ENCODE measurements at regions not wholly inside any gene's neighbourhood (a gene's known extent, or its start where the extent isn't known, plus 50 kb on each side); places are given as distances from the start of the nearest gene placed in this dataset.

DNA sequence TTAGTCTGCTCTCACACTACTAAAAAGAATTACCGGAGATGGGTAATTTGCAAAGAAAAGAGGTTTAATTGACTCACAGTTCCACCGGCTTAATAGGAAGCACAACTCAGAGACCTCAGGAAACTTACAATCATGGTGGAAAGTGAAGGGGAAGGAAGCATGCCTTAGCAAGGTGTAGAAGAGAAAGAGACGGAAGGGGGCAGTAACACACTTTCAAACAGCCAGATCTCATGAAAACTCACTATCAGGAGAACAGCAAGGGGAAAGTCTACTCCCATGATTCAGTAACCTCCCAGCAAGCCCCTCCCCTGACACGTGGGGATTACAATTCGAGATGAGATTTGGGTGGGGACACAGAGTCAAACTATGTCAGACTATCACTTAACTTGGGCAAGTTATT lies 236.6 kb upstream of the ANO3 start:
- DNase-seq (ENCODE audit: extremely low spot score, unreplicated experiment), result no peak
- no peaks in the 10 kb centered on the region for H3K27me3 Mint-ChIP-seq
- H3K9me3 Mint-ChIP-seq, result no peaks in the 10 kb centered on the region
- no peaks in the 10 kb centered on the region for H3K4me1 Mint-ChIP-seq (ENCODE audit: unreplicated experiment)
- no peak overlapping the region for H3K27ac Mint-ChIP-seq
- TF ChIP-seq, protein P1, sequence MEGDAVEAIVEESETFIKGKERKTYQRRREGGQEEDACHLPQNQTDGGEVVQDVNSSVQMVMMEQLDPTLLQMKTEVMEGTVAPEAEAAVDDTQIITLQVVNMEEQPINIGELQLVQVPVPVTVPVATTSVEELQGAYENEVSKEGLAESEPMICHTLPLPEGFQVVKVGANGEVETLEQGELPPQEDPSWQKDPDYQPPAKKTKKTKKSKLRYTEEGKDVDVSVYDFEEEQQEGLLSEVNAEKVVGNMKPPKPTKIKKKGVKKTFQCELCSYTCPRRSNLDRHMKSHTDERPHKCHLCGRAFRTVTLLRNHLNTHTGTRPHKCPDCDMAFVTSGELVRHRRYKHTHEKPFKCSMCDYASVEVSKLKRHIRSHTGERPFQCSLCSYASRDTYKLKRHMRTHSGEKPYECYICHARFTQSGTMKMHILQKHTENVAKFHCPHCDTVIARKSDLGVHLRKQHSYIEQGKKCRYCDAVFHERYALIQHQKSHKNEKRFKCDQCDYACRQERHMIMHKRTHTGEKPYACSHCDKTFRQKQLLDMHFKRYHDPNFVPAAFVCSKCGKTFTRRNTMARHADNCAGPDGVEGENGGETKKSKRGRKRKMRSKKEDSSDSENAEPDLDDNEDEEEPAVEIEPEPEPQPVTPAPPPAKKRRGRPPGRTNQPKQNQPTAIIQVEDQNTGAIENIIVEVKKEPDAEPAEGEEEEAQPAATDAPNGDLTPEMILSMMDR (conservative IDR thresholded peaks at IDR 0.05), result no peak
- H3K36me3 Mint-ChIP-seq, result no peaks in the 10 kb centered on the region
- H3K4me3 Mint-ChIP-seq, result no peak overlapping the region

DNA sequence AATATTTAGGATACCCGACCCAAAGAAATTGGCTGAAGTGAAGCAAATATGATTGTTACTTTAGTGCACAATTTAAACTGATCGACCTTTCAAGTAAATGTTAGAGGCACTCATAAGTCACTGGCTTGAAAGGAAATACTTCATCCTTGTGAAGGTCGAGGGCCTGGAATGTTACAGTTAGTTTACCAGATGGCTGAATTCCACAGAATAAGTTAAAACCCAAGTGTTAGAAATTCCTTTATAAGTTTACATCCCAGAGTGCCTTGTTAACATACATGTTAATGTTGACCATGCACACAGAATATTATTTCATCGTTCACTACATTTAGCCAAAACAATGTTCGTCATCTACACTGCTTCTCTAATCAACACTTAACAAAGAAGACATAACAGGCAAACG lies 235.5 kb upstream of the ANO3 start:
- Mint-ChIP-seq H3K36me3 (no peaks in the 10 kb centered on the region), H3K4me3 (no peak overlapping the region), H3K9me3 (no peaks in the 10 kb centered on the region), H3K27ac (no peak overlapping the region), H3K27me3 (no peaks in the 10 kb centered on the region), H3K4me1 (ENCODE audit: unreplicated experiment) (no peaks in the 10 kb centered on the region)
- TF ChIP-seq, protein P1 (conservative IDR thresholded peaks at IDR 0.05), result no peak
- no peak for DNase-seq (ENCODE audit: extremely low spot score, unreplicated experiment)

DNA sequence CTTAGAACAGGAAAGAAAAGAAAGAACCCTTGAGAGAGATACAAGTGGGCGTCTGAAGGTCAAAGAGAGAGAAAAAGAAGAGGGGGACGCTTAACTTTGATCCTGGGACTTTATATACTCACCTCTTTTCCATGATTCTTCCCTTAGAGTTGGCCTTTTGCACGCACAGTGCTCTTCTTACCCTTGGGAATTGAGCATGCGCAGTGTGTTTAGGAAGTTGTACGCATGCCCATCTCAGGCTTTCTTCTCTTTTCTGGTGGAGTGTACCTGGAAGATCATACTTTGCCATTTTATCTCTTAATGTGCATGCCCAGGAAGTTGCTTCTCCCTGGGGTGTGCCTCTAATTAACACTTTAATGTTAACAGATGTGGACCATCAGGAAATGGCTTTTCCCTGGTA lies 229.6 kb upstream of the ANO3 start:
- DNase-seq (ENCODE audit: extremely low spot score, unreplicated experiment), result no peak
- no peaks in the 10 kb centered on the region for H3K4me1 Mint-ChIP-seq (ENCODE audit: unreplicated experiment)
- H3K4me3 Mint-ChIP-seq, result no peak overlapping the region
- no peak overlapping the region for H3K27ac Mint-ChIP-seq
- H3K27me3 Mint-ChIP-seq, result no peaks in the 10 kb centered on the region
- H3K36me3 Mint-ChIP-seq, result no peaks in the 10 kb centered on the region
- TF ChIP-seq, protein P1 (conservative IDR thresholded peaks at IDR 0.05), result no peak
- H3K9me3 Mint-ChIP-seq, result peaks cover 7% of the 10 kb centered on the region

DNA sequence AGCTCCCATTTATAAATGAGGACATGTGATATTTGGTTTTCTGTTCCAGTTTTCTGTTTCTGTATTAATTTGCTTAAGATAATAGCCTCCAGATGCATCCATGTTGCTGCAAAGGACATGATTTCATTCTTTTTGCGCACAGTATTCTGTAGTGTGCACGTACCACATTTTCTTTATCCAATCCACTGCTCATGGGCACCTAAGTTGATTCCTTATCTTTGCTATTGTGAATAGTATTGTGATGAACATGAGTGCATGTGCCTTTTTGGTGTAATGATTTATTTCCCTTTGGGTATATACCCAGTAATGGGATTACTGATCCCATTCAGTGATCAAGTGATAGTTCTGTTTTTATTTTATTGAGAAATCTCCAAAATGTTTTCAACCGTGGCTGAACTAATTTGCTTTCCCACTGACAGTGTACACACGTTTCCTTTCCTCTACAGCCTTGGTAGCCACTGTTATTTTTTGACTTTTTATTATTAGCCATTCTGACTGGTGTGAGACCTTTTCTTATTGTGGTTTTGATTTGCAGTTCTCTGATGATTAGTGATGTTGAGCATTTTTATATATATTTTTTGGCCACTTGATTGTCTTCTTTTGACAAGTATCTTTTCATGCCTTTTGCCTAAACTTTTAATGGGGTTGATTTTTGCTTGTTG lies 226.0 kb upstream of the ANO3 start:
- DNase-seq (ENCODE audit: extremely low spot score, unreplicated experiment), result no peak
- Mint-ChIP-seq H3K36me3 (no peaks in the 10 kb centered on the region), H3K27me3 (no peaks in the 10 kb centered on the region), H3K27ac (no peak overlapping the region), H3K4me1 (ENCODE audit: unreplicated experiment) (peaks cover 6% of the 10 kb centered on the region), H3K4me3 (no peak overlapping the region), H3K9me3 (peaks cover 7% of the 10 kb centered on the region)
- TF ChIP-seq, protein P1 (conservative IDR thresholded peaks at IDR 0.05), result no peak

DNA sequence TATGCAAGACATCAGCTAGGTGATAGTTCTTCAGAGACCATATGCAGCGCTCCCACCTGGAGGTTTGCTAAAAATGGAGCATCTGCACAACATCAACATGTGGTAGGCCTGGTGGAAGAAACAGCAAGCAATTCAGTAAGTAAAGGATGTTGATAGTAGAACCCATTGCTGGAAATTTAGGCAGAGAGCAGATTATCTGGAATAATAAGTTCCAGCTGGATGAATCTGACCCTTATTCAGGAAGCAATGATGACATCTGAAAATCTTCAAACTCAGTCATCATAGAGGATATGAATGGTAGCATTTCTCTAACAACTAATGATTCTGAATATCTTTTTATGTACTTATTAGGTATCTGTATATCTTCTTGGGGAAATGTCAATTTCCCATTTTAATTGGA lies 225.2 kb upstream of the ANO3 start:
- Mint-ChIP-seq H3K36me3 (no peaks in the 10 kb centered on the region), H3K9me3 (peaks cover 7% of the 10 kb centered on the region), H3K4me1 (ENCODE audit: unreplicated experiment) (peaks cover 6% of the 10 kb centered on the region), H3K27me3 (no peaks in the 10 kb centered on the region), H3K4me3 (no peak overlapping the region), H3K27ac (no peak overlapping the region)
- DNase-seq (ENCODE audit: extremely low spot score, unreplicated experiment), result no peak
- TF ChIP-seq, protein P1 (conservative IDR thresholded peaks at IDR 0.05), result no peak

Measured in type B pancreatic cell (in vitro differentiated cells).